ENCODE measurements at regions not wholly inside any gene's neighbourhood (a gene's known extent, or its start where the extent isn't known, plus 50 kb on each side); places are given as distances from the start of the nearest gene placed in this dataset.

DNA sequence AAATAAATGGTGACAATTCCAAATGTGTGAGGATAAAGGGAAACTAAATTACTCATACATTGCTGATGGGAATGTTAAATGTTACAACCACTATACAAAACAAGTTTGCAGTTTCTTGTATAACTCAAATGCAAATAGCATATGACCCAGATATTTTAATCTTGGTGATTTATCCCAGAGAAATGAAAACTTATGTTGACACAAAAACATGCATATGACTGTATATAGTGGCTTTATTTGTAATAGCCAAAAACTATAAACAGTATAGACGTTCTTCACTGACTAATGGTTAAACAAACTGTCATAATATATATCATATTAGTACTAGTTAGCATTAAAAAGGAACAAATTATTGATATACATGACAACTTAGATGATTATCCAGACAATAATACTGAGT, 619.2 kb downstream of the PDHA2 start:
- no peak overlapping the region for H3K4me3 ChIP-seq (ENCODE audit: low read depth, low read length)
- DNase-seq (ENCODE audit: low read depth) = no peak
- TF ChIP-seq, protein P1, sequence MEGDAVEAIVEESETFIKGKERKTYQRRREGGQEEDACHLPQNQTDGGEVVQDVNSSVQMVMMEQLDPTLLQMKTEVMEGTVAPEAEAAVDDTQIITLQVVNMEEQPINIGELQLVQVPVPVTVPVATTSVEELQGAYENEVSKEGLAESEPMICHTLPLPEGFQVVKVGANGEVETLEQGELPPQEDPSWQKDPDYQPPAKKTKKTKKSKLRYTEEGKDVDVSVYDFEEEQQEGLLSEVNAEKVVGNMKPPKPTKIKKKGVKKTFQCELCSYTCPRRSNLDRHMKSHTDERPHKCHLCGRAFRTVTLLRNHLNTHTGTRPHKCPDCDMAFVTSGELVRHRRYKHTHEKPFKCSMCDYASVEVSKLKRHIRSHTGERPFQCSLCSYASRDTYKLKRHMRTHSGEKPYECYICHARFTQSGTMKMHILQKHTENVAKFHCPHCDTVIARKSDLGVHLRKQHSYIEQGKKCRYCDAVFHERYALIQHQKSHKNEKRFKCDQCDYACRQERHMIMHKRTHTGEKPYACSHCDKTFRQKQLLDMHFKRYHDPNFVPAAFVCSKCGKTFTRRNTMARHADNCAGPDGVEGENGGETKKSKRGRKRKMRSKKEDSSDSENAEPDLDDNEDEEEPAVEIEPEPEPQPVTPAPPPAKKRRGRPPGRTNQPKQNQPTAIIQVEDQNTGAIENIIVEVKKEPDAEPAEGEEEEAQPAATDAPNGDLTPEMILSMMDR (IDR thresholded peaks at IDR 0.05; ENCODE audit: low read depth, low read length, missing control alignments) = no peak

GRCh38 chr4:96465834-96466233, 625.9 kb downstream of the PDHA2 start:
- DNase-seq (ENCODE audit: low read depth) = no peak
- no peak overlapping the region for H3K4me3 ChIP-seq (ENCODE audit: low read depth, low read length)
- TF ChIP-seq, protein P1 (IDR thresholded peaks at IDR 0.05; ENCODE audit: low read depth, low read length, missing control alignments) = no peak

DNA sequence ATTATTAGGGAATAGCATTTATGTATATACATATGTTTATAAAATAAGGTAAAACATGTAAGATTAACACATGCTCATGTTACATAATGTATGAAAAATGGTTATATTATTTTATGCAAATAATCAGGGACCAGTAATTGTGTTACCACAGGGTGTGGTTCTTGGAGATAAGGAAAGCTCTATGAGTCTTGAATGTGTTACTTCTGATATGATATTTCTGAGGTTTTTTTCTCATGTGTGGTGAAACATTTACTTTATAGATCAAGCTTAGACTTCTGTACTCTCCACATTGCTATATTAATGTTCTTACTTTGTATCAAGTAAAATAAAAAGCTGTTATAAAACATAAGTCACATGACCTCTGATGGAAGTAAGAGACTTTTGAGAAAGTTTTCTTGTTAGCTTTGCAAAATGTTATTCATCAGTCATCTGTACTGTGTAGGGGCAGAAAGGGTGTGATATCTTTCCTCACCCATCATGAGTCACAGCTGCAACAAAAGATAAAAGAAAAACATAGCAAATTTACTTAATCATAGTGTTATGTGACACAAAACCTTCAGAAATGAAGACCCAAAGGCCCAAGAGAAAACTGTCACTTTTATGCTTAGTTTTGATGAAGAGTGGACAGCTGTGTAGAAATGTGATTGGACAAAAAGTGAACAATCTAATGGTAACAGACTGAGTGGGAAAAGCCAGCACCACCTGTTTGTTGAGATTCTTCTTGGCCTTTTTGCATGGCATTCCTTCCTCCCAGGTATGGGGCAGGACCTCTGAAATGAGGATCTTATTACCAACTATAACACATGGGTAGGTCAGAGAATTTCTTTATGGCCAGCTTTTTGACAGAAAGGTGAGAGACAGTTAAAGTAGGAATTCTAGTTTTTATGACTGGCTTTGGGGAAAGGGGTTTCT, 632.3 kb downstream of the PDHA2 start:
- no peak for DNase-seq (ENCODE audit: low read depth)
- H3K4me3 ChIP-seq (ENCODE audit: low read depth, low read length) = no peak overlapping the region
- TF ChIP-seq, protein P1 (IDR thresholded peaks at IDR 0.05; ENCODE audit: low read depth, low read length, missing control alignments) = no peak

- no peak for DNase-seq (ENCODE audit: low read depth)
- H3K4me3 ChIP-seq (ENCODE audit: low read depth, low read length) = no peak overlapping the region
- TF ChIP-seq, protein P1 (IDR thresholded peaks at IDR 0.05; ENCODE audit: low read depth, low read length, missing control alignments) = no peak
Measured at GRCh38 chr4:96473246-96473645, 633.4 kb downstream of the PDHA2 start.

DNA sequence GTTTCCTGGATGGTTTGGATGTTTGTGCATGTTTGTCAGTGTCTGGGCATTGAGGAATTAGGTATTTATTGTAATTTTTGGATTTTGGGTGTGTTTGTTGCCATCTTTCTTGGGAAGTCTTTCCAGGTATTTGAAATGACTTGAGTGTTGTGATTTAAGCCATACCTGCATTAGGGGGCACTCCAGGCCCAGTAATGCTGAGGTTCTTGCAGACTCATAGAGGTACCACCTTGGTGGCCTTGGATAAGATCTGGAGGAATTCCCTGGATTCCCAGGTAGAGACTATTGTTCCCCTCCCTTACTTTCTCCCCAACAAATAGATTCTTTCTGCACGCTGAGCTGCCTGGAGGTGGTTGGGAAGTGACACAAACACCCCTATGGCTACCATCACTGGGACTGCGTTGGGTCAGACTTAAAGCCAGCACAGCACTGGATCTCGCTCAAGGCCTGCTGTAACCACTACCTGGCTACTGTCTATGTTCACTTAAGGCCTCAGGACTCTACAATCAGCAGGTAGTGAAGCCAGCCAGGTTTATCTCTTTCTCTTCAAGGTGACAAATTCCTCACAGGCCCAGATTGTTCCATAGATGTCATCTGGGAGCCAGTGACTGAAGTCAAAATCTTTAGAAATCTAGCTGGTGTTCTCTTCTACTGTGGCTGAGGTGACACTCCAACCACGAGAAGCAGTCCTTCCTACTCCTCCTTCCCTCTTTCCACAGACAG, 643.6 kb downstream of the PDHA2 start:
- no peak for DNase-seq (ENCODE audit: low read depth)
- TF ChIP-seq, protein P1 (IDR thresholded peaks at IDR 0.05; ENCODE audit: low read depth, low read length, missing control alignments) = no peak

GRCh38 chr4:96486563-96486962, 646.7 kb downstream of the PDHA2 start:
- H3K4me3 ChIP-seq (ENCODE audit: low read depth, low read length) = no peak overlapping the region
- no peak for DNase-seq (ENCODE audit: low read depth)
- TF ChIP-seq, protein P1 (IDR thresholded peaks at IDR 0.05; ENCODE audit: low read depth, low read length, missing control alignments) = no peak

More for the DNA sequence above, 643.6 kb downstream of the PDHA2 start:
- H3K4me3 ChIP-seq (ENCODE audit: low read depth, low read length) = no peak overlapping the region

Measured in GM12864 (cell line).